HCT116 (cell line): ENCODE measurements at regions not wholly inside any gene's neighbourhood (a gene's known extent, or its start where the extent isn't known, plus 50 kb on each side); places are given as distances from the start of the nearest gene placed in this dataset.

Source experiments
- ATAC-seq: fragments of 200-7000 bp; cut with Tn5 transposase; 2 replicates; pipeline ENCODE4 v1.9.1; 2020; ENCODE audit warnings: mild to moderate bottlenecking, moderate library complexity
- BruUV-seq: library from RNA; stranded (reverse); fragments of 400-500 nt; replicated peaks from 2 replicates; lab custom pipeline; 2021; lab: Mats Ljungman, UMichigan
- CTCF ChIA-PET: fragments of 300-600 bp; sonication (Branson Sonifier 250); formaldehyde crosslinking; loops from one replicate; lab custom pipeline; 2021; ENCODE audit warnings: antibody characterized with exemption; lab: Charles Lee
- POLR2A ChIA-PET: fragments of 300-600, 350-600 bp; sonication (Branson Sonifier 250); formaldehyde crosslinking; loops from one replicate; lab custom pipeline; 2021; ENCODE audit warnings: antibody characterized with exemption; lab: Charles Lee
- RAD21 ChIA-PET, 2 experiments: fragments of 300-600 bp; sonication (Branson Sonifier 250); formaldehyde crosslinking; loops; one replicate each; lab custom pipeline; 2023; ENCODE audit warnings: low total read pairs in 2 of 2; ENCODE audit not compliant: uncharacterized antibody in 2 of 2, unreplicated experiment in 2 of 2, low non-redundant PET in 1 of 2; lab: Charles Lee
- DNase-seq: peaks from one replicate; pipeline ENCODE4 v3.0.0-alpha.2; 2010; ENCODE audit warnings: low read depth, low spot score
- H2AFZ ChIP-seq: fragments of 200-600 bp; shearing (Covaris generic), sonication (generic); 2 replicates; pipeline ENCODE4 v1.6.1; 2017; ENCODE audit warnings: low read depth, mixed run types, mixed read lengths, antibody characterized with exemption, low read length; ENCODE audit not compliant: poor library complexity, severe bottlenecking
- H3K27ac ChIP-seq: 2 replicates; pipeline ENCODE4 v1.5.1; 2012; ENCODE audit warnings: low read depth, low read length
- H3K27me3 ChIP-seq: fragments of 200-600 bp; sonication (generic); 2 replicates; pipeline ENCODE4 v1.6.1; 2016; ENCODE audit warnings: mixed run types, low read length, mixed read lengths; ENCODE audit not compliant: insufficient read depth
- H3K36me3 ChIP-seq, 2 experiments: fragments of 200-500 bp in 1 of 2; fragments of 200-600 bp in 1 of 2; sonication (Bioruptor generic) in 1 of 2; sonication (generic) in 1 of 2; 2 replicates each; pipeline versions ENCODE4 v1.5.1 to v1.6.1; 2014 to 2016; ENCODE audit warnings: low read length in 2 of 2, inconsistent platforms in 1 of 2, mixed read lengths in 1 of 2, mixed run types in 1 of 2; ENCODE audit not compliant: insufficient read depth in 2 of 2, control insufficient read depth in 1 of 2
- H3K4me1 ChIP-seq, 2 experiments: fragments of 200-600 bp in 1 of 2; sonication (generic) in 1 of 2; 2 replicates each; pipeline versions ENCODE4 v1.5.1 to v1.6.1; 2012 to 2017; ENCODE audit warnings: low read length in 2 of 2, inconsistent platforms in 1 of 2, mild to moderate bottlenecking in 1 of 2, mixed read lengths in 1 of 2, mixed run types in 1 of 2, moderate library complexity in 1 of 2; ENCODE audit not compliant: insufficient read depth in 2 of 2, control insufficient read depth in 1 of 2
- H3K4me2 ChIP-seq: fragments of 200-600 bp; sonication (generic); 2 replicates; pipeline ENCODE4 v1.6.1; 2017; ENCODE audit warnings: mixed run types, low read length, mixed read lengths
- H3K4me3 ChIP-seq, 2 experiments: fragments of 200-600 bp in 1 of 2; sonication (generic) in 1 of 2; replicated peaks in 1 of 2; 2 replicates each; pipeline ENCODE4 v1.5.1; 2011 to 2016; ENCODE audit warnings: low read length in 2 of 2, control low read depth in 1 of 2, low read depth in 1 of 2, mild to moderate bottlenecking in 1 of 2, mixed read lengths in 1 of 2, mixed run types in 1 of 2
- H3K79me2 ChIP-seq: fragments of 200-600 bp; sonication (generic); 2 replicates; pipeline ENCODE4 v1.6.1; 2017; ENCODE audit warnings: mild to moderate bottlenecking, mixed run types, low read length, moderate library complexity, mixed read lengths; ENCODE audit not compliant: insufficient read depth
- H3K9ac ChIP-seq: fragments of 200-600 bp; sonication (generic); 2 replicates; pipeline ENCODE4 v1.6.1; 2016; ENCODE audit warnings: low read length, mixed read lengths
- H3K9me2 ChIP-seq: fragments of 200-600 bp; sonication (generic), shearing (Covaris generic); 2 replicates; pipeline ENCODE4 v1.6.1; 2017; ENCODE audit warnings: mixed run types, mild to moderate bottlenecking, moderate library complexity; ENCODE audit not compliant: insufficient read depth
- H3K9me3 ChIP-seq, 2 experiments: fragments of 200-500 bp in 1 of 2; fragments of 200-600 bp in 1 of 2; sonication (Bioruptor generic) in 1 of 2; sonication (generic) in 1 of 2; 2 replicates each; pipeline ENCODE4 v1.6.1; 2014 to 2017; ENCODE audit warnings: low read length in 2 of 2, mixed read lengths in 2 of 2, inconsistent platforms in 1 of 2, low read depth in 1 of 2, mild to moderate bottlenecking in 1 of 2, mixed run types in 1 of 2, moderate library complexity in 1 of 2; ENCODE audit not compliant: control insufficient read depth in 1 of 2, insufficient read depth in 1 of 2
- H4K20me1 ChIP-seq: fragments of 200-600 bp; sonication (generic), shearing (Covaris generic); 2 replicates; pipeline ENCODE4 v1.6.1; 2017; ENCODE audit warnings: mixed run types, mild to moderate bottlenecking, moderate library complexity; ENCODE audit not compliant: insufficient read depth
- ATF3 ChIP-seq: IDR thresholded peaks from 2 replicates; pipeline ENCODE4 v1.6.1; 2012
- CBX3 ChIP-seq: IDR thresholded peaks from 2 replicates; pipeline ENCODE4 v1.6.1; 2012; ENCODE audit warnings: low read depth
- CEBPB ChIP-seq: IDR thresholded peaks from 2 replicates; pipeline ENCODE4 v1.6.1; 2012; ENCODE audit warnings: low read depth
- EGR1 ChIP-seq: IDR thresholded peaks from 2 replicates; pipeline ENCODE4 v1.6.1; 2012; ENCODE audit warnings: low read depth
- EZH2 ChIP-seq: fragments of 200-600 bp; sonication (generic); IDR thresholded peaks from 2 replicates; pipeline ENCODE4 v1.6.1; 2017; ENCODE audit warnings: antibody characterized with exemption, mixed run types
- FOSL1 ChIP-seq: IDR thresholded peaks from 2 replicates; pipeline ENCODE4 v1.6.1; 2012; ENCODE audit warnings: low read depth
- MAX ChIP-seq: IDR thresholded peaks from 2 replicates; pipeline ENCODE4 v1.6.1; 2012
- RAD21 ChIP-seq: IDR thresholded peaks from 2 replicates; pipeline ENCODE4 v1.6.1; 2012; ENCODE audit warnings: low read depth, mild to moderate bottlenecking
- REST ChIP-seq: IDR thresholded peaks from 2 replicates; pipeline ENCODE4 v1.6.1; 2012; ENCODE audit warnings: low read depth
- SIN3A ChIP-seq: IDR thresholded peaks from 2 replicates; pipeline ENCODE4 v1.6.1; 2012; ENCODE audit warnings: low read depth
- SP1 ChIP-seq: IDR thresholded peaks from 2 replicates; pipeline ENCODE4 v1.6.1; 2012; ENCODE audit warnings: low read depth
- TCF7L2 ChIP-seq: IDR thresholded peaks from 2 replicates; pipeline ENCODE4 v1.7.0; 2011; ENCODE audit warnings: borderline replicate concordance, inconsistent platforms; ENCODE audit not compliant: insufficient read depth, insufficient read length; ENCODE audit errors: extremely low read depth
- YY1 ChIP-seq: IDR thresholded peaks from 2 replicates; pipeline ENCODE4 v1.6.1; 2011; ENCODE audit warnings: low read length, low read depth, moderate library complexity, mild to moderate bottlenecking; ENCODE audit not compliant: insufficient replicate concordance; ENCODE audit errors: extremely low read depth
- ZFX ChIP-seq: fragments of 450-650 bp; IDR thresholded peaks from 2 replicates; pipeline ENCODE4 v1.6.1; 2017
- ZNF274 ChIP-seq: fragments of 200-500 bp; sonication (Bioruptor generic); IDR thresholded peaks from 2 replicates; pipeline ENCODE4 v1.6.1; 2014; ENCODE audit warnings: mild to moderate bottlenecking, low read depth, low read length, inconsistent platforms
- intact Hi-C: fragments of 100-400 bp; cut with micrococcal nuclease; formaldehyde crosslinking; loops from 2 replicates; pipeline ENCODE4 v1.10.0; 2022
- TF ChIP-seq, protein P1 (sequence below), 3 experiments: fragments of 200-600 bp in 1 of 3; sonication (generic) in 1 of 3; IDR thresholded peaks in 2 of 3; conservative IDR thresholded peaks in 1 of 3; 2 replicates each; pipeline ENCODE4 v1.5.1; 2012 to 2017; ENCODE audit warnings: low read depth in 2 of 3, low read length in 2 of 3, antibody characterized with exemption in 1 of 3, borderline replicate concordance in 1 of 3, control low read depth in 1 of 3, mild to moderate bottlenecking in 1 of 3, mixed read lengths in 1 of 3, mixed run types in 1 of 3, moderate library complexity in 1 of 3; ENCODE audit not compliant: insufficient read depth in 1 of 3

DNA sequence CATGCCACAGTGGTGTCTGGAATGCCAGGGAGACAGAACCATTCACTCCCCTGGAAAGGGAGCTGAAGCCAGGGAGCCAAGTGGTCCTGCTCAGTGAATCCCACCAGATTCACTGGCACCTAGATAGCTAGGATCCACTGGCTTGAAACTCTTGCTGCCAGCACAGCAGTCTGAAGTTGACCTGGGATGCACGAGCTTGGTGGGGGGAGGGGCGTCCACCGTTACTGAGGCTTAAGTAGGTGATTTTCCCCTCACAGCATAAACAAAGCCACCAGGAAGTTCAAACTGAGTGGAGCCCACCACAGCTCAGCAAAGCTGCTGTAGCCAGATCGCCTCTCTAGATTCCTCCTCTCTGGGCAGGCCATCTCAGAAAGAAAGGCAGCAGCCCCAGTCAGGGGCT lies 413.3 kb downstream of the PRDM5 start:
- no TSS peak for BruUV-seq
- Histone ChIP-seq H3K79me2 (no peaks in the 10 kb centered on the region), H3K36me3 (no peaks in the 10 kb centered on the region), H3K4me2 (no peak overlapping the region), H4K20me1 (no peaks in the 10 kb centered on the region), H2AFZ (no peak overlapping the region), H3K27ac (no peak overlapping the region), H3K9me2 (no peaks in the 10 kb centered on the region), H3K9me3 (no peaks in the 10 kb centered on the region), H3K9ac (no peak overlapping the region), H3K27me3 (no peaks in the 10 kb centered on the region), H3K4me3 (no peak overlapping the region), H3K4me1 (no peaks in the 10 kb centered on the region)
- no peak for TF ChIP-seq CBX3
- no peak for TF ChIP-seq RAD21
- TF ChIP-seq SIN3A, result no peak
- TF ChIP-seq EZH2, result no peak
- no peak for TF ChIP-seq REST
- no peak for TF ChIP-seq YY1
- TF ChIP-seq CEBPB, result no peak
- no peak for TF ChIP-seq ZFX
- ATAC-seq (no peak), DNase-seq (no peak)
- ChIA-PET POLR2A (no interaction called here), RAD21 (no interaction called here), CTCF (no interaction called here)
- intact Hi-C loops, result no loop called here

DNA sequence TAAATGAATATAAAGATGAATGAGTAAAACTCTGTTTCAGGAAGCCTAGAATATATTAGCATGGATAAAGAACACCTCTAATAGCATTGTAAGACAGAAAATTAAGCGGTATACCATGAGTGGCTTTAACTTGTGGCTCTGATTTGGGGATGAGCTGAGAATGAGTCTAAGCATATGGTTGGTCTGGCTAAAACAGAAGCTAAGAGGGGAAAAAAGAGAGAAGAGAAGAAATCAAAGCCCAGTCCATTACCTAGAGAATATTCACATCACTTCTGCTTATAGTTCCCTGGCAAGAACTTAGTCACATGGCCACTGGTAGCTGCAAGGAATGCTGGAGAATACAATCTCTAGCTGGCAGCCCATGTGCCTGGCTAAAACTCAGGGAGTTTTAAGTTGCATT lies 414.5 kb downstream of the PRDM5 start:
- POLR2A ChIA-PET, result no interaction called here
- intact Hi-C loops, result no loop called here
- TF ChIP-seq EGR1 (no peak), ATF3 (no peak), YY1 (no peak), TCF7L2 (no peak), ZNF274 (no peak), CBX3 (no peak), CEBPB (no peak), MAX (no peak), FOSL1 (no peak), SP1 (no peak), EZH2 (no peak), RAD21 (no peak)
- TF ChIP-seq, protein P1, sequence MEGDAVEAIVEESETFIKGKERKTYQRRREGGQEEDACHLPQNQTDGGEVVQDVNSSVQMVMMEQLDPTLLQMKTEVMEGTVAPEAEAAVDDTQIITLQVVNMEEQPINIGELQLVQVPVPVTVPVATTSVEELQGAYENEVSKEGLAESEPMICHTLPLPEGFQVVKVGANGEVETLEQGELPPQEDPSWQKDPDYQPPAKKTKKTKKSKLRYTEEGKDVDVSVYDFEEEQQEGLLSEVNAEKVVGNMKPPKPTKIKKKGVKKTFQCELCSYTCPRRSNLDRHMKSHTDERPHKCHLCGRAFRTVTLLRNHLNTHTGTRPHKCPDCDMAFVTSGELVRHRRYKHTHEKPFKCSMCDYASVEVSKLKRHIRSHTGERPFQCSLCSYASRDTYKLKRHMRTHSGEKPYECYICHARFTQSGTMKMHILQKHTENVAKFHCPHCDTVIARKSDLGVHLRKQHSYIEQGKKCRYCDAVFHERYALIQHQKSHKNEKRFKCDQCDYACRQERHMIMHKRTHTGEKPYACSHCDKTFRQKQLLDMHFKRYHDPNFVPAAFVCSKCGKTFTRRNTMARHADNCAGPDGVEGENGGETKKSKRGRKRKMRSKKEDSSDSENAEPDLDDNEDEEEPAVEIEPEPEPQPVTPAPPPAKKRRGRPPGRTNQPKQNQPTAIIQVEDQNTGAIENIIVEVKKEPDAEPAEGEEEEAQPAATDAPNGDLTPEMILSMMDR (IDR thresholded peaks at IDR 0.05 in 2 of 3, conservative IDR thresholded peaks at IDR 0.05 in 1 of 3; ENCODE audit: borderline replicate concordance in 1 of 3, insufficient read depth in 1 of 3, low read depth in 2 of 3, low read length in 2 of 3), result no peak

More for the DNA sequence above, 414.5 kb downstream of the PRDM5 start:
- Histone ChIP-seq H3K27ac (no peak overlapping the region), H3K9me2 (no peaks in the 10 kb centered on the region), H3K27me3 (no peaks in the 10 kb centered on the region), H3K9me3 (no peaks in the 10 kb centered on the region), H3K4me2 (no peak overlapping the region), H2AFZ (no peak overlapping the region), H3K79me2 (no peaks in the 10 kb centered on the region), H4K20me1 (no peaks in the 10 kb centered on the region), H3K9ac (no peak overlapping the region), H3K4me3 (no peak overlapping the region), H3K4me1 (no peaks in the 10 kb centered on the region), H3K36me3 (no peaks in the 10 kb centered on the region)
- ATAC-seq (no peak), DNase-seq (no peak)
- no TSS peak for BruUV-seq
- ChIA-PET RAD21 (no interaction called here), CTCF (no interaction called here)
